ENCODE measurements at regions not wholly inside any gene's neighbourhood (a gene's known extent, or its start where the extent isn't known, plus 50 kb on each side); places are given as distances from the start of the nearest gene placed in this dataset.
A peak's percentile ranks its signal among the peaks of the same experiment; 100 is the strongest.

DNA sequence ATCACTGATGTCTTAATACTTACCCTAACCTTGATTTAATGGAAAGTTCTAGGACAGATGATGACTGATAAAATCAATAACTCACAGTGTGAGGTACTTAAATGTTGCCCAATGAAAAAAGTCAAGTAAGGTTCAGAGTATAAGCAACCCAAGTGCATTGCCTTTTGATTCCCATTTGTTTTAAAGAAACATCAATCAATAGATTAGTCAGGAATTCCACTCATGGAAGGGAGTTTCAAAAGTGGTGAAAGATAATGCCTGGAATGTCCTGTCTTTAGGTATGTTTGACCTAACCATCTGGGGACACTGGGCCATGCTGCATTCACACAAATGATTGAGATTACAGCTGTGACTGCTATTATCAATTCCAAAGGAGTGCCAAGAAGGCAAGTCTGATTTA, 259.7 kb downstream of the PPARGC1A start:
- DNase-seq (ENCODE audit: low read depth), result no peak
- TF ChIP-seq, protein P1, sequence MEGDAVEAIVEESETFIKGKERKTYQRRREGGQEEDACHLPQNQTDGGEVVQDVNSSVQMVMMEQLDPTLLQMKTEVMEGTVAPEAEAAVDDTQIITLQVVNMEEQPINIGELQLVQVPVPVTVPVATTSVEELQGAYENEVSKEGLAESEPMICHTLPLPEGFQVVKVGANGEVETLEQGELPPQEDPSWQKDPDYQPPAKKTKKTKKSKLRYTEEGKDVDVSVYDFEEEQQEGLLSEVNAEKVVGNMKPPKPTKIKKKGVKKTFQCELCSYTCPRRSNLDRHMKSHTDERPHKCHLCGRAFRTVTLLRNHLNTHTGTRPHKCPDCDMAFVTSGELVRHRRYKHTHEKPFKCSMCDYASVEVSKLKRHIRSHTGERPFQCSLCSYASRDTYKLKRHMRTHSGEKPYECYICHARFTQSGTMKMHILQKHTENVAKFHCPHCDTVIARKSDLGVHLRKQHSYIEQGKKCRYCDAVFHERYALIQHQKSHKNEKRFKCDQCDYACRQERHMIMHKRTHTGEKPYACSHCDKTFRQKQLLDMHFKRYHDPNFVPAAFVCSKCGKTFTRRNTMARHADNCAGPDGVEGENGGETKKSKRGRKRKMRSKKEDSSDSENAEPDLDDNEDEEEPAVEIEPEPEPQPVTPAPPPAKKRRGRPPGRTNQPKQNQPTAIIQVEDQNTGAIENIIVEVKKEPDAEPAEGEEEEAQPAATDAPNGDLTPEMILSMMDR (conservative IDR thresholded peaks at IDR 0.05; ENCODE audit: low read length), result no peak
- no peak overlapping the region for H3K4me3 ChIP-seq (ENCODE audit: low read length)

DNA sequence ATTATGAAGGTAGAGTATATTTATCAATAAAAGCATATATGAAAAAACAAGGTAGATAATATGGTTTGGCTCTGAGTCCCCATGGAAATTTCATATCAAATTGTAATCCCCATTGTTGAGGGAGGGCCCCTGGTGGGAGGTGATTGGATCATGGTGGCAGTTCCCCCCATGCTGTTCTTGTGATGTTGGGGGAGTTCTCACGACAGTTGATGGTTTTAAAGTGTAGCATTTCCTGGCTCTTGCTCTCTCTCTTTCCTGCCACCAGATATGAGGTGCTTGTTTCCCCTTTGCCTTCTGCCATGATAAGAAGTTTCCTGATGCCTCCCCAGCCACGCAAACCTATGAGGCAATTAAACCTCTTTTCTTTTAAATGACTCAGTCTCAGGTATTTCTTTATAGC, 260.4 kb downstream of the PPARGC1A start:
- DNase-seq (ENCODE audit: low read depth), result no peak
- TF ChIP-seq, protein P1 (conservative IDR thresholded peaks at IDR 0.05; ENCODE audit: low read length), result no peak
- H3K4me3 ChIP-seq (ENCODE audit: low read length), result no peak overlapping the region

DNA sequence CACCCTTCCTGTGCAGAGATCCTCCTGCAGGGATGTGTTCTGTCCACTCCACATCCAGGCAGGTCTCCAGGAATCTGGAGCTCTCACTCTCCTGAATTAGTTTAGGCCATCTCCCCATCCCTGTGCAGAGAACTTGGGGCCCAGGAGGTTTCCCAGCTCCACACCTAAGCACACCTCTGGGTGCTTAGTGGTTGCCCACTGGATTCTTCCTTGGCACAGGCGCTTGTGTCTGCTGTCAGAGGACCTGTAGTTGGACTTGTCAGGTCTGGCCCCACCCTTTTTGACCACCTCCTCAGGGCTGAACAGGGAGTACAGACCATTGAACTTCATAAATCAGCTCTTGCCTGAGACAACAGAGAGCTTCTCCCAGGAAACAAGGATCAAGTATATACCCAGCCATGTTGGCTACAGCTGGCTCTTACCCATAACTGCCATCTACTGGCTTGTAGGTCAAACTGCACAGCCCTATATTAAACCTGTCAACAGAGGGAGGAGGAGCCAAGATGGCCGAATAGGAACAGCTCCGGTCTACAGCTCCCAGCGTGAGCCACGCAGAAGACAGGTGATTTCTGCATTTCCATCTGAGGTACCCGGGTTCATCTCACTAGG, 275.5 kb downstream of the PPARGC1A start:
- H3K4me3 ChIP-seq (ENCODE audit: low read length), result no peak overlapping the region
- TF ChIP-seq, protein P1 (conservative IDR thresholded peaks at IDR 0.05; ENCODE audit: low read length), result peak; percentile 25; the same call in 1 of the 2 replicates
- peak; percentile 13 for DNase-seq (ENCODE audit: low read depth)

DNA sequence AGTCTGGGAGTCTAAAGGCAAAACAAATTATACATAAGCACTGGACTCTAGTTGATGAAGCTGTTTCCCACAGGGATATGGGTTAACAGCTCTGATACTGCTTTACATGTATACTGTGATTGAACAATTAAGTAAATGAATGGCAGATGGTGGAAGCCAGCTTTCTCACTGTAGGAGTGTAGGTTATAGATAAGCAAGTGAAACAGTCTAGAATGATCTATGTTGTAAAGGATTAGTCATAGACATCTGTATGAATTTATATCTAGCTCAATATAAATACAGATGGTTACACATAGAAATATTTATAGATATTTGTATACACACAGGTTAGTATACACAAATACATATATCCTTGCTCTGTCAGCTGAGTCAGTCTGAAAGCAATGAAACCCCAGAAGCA, 276.1 kb downstream of the PPARGC1A start:
- H3K4me3 ChIP-seq (ENCODE audit: low read length), result no peak overlapping the region
- no peak for DNase-seq (ENCODE audit: low read depth)
- TF ChIP-seq, protein P1 (conservative IDR thresholded peaks at IDR 0.05; ENCODE audit: low read length), result no peak

DNA sequence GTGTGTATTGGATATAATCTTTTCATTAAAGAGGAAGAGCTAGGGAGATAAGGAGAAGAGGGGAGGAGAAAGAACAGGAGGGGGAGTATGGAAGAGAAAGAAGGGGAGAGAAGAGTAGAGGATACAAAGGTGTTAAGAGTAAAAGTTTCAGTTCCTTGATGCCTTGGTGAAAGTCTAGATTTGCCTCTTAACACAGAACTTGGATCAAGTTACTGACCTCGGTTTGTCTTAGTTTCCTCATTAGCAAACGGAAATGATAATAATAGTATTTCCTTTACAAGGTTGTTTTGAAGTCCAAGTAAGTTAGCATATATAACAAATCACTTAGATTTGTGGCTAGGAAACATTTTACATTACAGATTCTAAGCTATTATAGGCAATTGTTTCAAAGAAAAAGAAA, 287.1 kb downstream of the PPARGC1A start:
- TF ChIP-seq, protein P1 (conservative IDR thresholded peaks at IDR 0.05; ENCODE audit: low read length), result no peak
- H3K4me3 ChIP-seq (ENCODE audit: low read length), result no peak overlapping the region
- DNase-seq (ENCODE audit: low read depth), result no peak

DNA sequence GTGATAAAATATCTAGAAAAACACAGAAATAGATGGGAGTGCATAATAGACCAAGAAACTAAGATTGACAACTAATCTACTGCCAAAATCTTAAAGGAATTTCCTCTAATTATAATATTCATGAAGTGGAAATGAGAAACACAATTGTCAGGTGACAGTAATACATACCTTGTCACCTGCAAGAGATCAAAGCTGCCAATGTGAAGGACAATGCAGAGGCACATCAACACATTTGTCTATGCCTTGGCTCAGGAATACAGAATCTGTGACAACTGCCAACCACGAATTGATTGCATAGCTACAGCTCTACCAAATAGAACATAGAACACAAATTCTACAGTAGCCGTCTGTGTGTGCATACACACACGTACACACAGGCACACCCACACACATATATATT, 295.7 kb downstream of the PPARGC1A start:
- TF ChIP-seq, protein P1 (conservative IDR thresholded peaks at IDR 0.05; ENCODE audit: low read length), result no peak
- no peak overlapping the region for H3K4me3 ChIP-seq (ENCODE audit: low read length)
- no peak for DNase-seq (ENCODE audit: low read depth)

DNA sequence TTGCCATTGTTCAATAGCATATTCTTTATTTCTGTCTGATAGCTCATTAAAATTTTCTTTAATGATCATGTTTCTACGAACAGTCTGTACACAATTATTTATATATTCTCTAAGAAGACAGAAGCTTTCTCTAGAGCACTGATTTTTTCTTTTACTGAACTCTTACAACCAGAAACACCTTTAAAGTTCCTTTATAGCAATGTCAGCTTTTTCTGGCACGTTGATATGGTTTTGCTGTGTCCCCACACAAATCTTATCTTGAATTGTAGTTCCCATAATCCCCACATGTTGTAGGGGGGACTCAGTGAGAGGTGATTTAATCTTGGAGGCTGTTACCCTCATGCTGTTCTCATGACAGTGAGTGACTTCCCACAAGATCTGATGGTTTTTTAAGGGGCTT, 299.4 kb downstream of the PPARGC1A start:
- no peak overlapping the region for H3K4me3 ChIP-seq (ENCODE audit: low read length)
- TF ChIP-seq, protein P1 (conservative IDR thresholded peaks at IDR 0.05; ENCODE audit: low read length), result no peak
- no peak for DNase-seq (ENCODE audit: low read depth)
